ENCODE measurements at regions not wholly inside any gene's neighbourhood (a gene's known extent, or its start where the extent isn't known, plus 50 kb on each side); places are given as distances from the start of the nearest gene placed in this dataset.
"Not testable (repeated sequence)": the region's sequence is repeated elsewhere in the genome, so short reads cannot be mapped to it uniquely, and the experiment has no call there.

DNA sequence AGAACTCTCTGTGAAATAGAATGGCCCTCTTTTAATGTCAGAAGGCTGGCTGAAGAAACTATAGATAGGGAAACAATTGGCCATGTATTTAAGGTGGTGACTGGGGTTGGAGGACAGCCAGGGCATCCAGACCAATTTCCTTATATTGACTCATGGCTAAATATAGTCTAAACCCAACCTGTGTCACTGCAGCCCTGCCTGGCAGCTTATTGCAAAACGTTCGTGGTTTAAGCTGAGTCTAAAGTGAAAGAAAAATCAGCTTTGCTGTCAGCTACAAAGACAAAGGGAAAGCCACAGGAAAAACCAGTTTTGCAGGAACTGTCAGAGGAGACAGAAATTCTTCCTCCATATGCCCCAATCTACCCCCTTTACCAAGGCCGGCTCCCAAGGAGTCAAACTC lies 902.8 kb upstream of the NDST4 start:
- DNase-seq (ENCODE audit: low spot score) = no peak

DNA sequence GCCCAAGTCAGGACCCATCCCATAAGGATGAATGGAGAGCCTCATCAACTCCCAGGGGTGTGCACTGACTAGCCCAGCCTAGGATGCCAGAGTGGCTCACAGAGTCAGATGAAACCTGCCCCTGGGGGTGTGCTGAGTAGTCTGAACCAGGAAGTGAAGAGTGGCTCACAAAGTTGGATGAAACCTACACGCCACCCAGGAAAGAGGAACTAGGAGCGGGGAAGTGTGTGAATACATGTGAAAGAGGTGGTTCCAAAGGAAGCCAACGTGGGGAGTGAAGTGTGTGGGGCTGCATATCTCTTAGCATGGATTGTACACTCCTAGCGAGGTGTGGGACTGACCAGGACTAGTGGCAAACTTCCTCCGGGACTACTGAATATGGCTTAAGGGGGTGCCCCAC lies 902.1 kb upstream of the NDST4 start:
- DNase-seq (ENCODE audit: low spot score) = no peak

DNA sequence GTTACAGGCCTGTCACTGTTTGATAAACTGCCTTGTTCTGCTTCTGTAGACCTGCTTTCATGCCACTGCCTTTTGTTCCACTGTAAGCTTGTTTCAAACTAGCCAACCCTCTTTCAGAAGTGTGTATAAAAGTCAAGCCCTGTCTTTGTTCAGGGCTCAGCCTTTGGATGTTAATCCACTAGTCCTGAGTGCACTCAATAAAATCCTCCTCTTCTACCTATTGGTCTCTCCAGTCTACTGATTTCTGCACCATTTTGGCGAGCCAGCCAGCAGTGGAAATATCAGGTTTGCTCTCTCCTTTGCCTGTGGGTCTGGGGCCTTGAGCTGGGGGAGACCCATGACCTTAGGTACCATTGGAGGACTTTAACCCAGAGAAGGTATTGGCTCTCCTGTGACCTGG lies 901.6 kb upstream of the NDST4 start:
- DNase-seq (ENCODE audit: low spot score) = no peak

DNA sequence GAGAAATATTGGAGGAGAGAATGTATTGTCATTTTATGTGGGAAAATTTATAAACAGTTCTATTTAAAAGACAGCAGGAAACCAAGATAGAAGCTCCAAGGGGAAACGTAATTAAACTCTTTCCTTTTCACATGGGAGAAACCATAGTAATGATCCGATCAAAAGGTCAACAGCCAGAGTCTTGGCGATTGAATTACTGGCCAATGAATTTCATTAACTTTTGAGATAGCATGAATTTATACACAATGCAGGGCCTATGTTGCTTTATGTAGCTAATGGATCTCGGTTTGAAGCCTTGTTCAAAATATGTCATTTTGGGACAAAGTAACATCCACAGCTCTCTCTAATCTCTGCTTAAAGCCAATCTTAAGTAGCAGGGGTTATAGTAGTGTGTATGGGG lies 897.5 kb upstream of the NDST4 start:
- DNase-seq (ENCODE audit: low spot score) = no peak

DNA sequence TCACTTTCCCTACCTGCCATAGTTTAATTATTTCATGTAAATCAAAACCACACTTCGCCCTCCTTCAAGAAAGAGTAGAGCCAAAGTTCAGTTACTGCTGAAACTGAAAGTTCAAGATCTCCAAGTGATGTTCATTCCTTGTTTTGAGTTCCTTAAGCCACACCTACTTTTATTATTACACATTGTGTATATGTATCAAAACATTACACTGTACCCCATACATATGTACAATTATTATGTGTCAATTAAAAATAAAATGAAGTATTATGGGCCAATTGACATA lies 892.3 kb upstream of the NDST4 start:
- no peak for DNase-seq (ENCODE audit: low spot score)

DNA sequence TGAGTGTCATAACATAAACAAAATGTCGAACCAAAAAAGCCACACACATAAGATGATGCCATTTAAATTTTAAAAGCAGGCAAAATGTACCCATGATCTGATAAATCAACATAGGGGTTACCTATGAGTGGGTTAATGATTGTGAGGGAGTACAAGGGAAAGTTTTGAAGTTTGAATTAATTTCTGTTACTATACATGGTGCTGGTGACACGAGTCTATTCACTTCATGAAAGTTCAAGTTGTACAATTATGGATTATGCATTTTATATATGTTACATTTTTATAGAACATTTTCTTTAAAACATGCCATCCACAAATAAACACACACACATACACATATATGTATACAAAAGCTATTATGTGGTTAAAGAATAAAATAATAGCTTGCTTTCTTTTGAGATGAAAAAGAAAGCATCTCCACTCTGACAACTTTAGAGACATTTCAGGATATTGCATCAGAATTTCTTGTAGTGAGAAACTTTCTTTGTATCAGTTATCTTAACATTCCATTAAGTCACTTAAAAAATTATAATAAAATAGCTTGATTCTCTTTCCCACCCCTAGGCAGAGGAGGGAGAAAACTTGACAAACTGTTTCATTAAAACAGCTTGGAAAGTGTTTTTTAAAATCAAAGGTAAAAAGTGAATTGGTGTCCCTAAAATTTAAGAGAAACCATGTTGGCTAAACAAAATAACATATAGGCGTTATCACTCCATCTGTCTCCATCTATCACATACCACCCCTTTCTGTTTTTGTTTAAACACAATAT lies 891.8 kb upstream of the NDST4 start:
- DNase-seq (ENCODE audit: low spot score) = no peak

DNA sequence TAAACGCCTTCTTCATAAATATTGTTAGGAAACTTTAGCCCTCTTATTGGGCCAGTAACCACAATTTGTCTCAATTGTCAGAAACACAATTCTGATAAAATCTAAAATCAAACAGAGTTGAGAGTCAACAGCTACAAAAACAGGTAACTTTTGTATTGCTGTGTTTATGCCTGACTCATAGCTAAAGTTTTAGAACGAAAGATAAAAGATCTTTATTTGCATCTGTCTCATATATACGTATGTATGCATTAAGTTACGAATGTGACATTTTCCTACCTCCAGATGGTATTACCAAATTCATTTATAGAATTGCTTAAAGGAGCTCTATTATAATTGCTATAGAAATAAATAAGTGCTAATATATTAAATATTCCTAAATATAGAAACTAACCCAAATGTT lies 887.9 kb upstream of the NDST4 start:
- no peak for DNase-seq (ENCODE audit: low spot score)

DNA sequence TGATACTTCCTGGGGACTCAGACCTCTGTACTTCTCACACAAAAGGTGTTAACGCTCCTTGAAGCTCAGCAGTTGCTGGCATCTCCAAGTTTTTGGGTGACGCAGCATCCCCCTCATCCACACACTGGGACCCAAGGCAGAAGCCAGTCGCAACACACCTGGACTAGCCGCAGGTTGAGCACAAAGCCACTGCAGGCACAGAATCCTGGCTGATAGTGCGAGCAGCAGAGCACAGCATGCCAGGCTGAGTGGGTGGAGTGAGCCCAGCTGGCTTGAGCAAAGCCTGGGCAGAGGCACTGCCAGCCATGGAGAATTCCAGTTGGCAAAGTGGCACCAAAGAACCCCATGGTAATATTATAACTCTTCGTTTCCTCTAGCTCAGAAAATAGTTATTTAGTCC lies 873.2 kb upstream of the NDST4 start:
- DNase-seq (ENCODE audit: low spot score) = no peak

DNA sequence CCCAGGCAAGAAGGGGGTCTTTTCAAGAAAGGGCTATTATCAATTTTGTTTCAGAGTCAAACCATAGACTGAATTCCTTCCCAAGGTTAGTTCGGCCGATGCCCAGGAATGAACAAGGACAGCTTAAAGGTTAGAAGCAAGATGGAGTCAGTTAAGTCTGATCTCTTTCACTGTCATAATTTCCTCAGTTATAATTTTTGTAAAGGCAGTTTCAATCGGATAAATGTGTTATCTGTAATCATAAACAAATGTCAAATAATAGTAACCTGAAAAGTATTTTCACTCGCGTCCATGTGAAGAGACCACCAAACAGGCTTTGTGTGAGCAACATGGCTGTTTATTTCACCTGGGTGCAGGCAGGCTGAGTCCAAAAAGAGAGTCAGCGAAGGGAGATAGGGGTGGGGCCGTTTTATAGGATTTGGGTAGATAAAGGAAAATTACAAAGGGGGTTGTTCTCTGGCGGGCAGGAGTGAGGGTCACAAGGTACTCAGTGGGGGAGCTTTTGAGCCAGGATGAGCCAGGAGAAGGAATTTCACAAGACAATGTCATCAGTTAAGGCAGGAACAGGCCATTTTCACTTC lies 862.1 kb upstream of the NDST4 start:
- DNase-seq (ENCODE audit: low spot score) = not testable (repeated sequence)

DNA sequence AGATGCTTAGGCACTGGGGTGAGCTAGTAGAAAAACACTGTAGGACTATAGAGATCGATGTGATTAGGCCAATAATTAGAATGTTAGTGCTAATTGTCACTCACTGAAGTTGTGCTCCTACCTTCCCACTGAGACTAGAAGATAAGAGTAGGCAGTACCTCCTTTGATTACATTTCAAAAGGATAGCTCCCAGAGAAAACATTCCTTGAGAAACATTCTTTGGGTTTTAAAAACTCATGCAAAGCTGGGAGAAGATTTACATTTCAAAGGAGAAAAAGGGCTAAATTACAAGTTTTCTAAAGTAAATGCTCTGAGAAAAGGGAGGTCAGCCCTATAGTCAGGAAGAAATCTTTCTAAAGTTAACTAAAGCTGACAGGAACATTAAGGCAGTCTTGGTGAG lies 860.3 kb upstream of the NDST4 start:
- no peak for DNase-seq (ENCODE audit: low spot score)

DNA sequence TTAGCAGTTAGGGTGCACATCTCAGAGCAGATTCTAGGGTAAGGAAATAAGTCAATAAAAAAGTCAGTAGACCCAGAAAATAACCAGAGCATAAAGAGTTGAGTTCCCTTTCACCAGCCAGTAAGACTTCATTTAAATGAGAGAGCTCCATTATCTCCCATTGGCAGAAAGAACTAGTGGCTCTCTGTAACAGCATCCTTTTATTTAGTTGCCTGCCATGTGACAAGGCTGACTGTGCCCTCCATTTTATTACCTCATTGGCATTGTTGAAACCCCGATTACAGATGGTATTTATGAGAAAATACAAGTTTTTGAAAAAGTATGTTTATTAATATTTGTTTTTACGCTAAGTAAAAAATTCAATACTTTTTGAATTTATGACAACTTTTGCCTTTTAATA lies 859.5 kb upstream of the NDST4 start:
- no peak for DNase-seq (ENCODE audit: low spot score)

DNA sequence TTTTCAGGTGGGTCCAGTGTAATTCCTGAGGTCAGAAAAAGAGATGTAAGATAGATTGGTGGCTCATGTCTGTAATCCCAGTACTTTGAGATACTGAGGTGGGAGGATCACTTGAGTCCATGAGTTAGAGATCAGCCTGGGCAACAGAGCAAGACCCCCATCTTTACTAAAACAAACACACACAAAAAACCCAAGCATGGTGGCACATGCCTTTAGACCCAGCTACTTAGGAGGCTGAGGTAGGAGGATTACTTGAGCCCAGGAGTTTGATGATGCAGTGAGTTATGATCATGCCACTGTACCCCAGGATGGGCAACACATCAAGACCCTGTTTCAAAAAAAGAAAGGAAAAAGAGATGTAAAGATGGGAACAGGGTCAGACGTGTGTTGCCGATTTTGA lies 857.4 kb upstream of the NDST4 start:
- DNase-seq (ENCODE audit: low spot score) = no peak

DNA sequence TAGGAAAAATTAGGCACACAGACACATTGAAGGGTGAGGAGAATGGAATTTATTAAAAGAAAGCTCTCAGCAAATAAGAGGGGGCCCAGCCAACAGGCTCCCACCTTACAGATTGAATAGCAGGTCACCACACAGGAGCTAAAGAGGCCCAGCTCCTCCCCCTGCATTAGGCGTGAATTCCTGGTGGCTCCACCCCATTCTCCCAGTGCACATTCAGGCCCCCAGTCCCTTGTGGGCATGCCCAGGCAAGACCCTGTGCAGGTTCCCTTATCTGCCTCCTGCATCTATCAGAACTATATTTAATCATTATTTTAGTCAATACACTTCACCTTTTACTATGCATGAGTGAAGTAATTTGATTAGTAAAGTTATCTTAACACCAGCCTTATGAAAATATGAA lies 856.3 kb upstream of the NDST4 start:
- DNase-seq (ENCODE audit: low spot score) = no peak

DNA sequence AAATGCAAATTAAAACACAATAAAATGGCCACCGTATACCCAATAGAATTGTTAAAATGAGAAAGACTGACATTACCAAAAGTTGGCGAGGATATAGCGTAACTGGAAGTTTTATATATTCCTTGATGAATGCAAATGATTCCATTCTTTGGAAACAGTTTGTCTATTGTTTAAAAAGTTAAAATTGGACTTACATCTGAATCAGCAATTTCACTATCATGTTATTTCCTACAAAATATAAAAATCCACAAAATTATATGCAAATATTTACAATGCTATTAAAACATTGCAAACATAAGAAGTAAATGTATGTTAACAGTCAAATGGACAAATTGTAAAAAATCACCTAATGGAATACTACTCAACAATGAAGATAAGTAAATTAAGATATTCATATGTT lies 852.2 kb upstream of the NDST4 start:
- no peak for DNase-seq (ENCODE audit: low spot score)

DNA sequence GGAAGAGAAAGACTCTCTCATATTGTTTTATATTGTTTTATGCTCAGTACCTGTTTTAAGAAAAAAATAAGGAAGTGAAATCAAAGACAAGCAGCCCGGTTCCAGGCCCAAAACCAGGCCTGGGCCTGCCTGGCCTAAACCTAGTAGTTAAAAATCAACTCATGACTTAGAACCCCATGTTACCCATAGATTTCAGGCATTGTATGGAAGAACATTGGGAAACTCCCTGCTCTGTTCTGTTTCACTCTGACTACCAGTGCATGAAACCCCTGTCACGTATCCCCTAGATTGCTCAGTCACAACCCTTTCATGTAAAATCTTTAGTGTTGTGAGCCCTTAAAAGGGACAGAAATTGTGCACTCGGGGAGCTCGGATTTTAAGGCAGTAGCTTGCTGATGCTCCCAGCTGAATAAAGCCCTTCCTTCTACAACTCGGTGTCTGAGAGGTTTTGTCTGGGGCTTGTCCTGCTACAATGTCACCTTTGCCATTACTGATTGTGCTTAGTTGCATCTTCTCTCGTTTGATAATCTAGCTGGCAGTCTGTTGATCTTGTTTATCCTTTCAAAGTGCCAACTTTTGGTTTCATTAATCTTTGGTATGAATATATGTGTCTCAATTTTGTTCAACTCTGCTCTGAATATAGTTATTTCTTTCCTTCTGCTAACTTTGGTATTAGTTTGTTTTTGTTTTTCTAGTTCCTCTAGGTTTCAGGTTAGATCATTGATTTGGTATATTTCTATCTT lies 842.8 kb upstream of the NDST4 start:
- DNase-seq (ENCODE audit: low spot score) = not testable (repeated sequence)

DNA sequence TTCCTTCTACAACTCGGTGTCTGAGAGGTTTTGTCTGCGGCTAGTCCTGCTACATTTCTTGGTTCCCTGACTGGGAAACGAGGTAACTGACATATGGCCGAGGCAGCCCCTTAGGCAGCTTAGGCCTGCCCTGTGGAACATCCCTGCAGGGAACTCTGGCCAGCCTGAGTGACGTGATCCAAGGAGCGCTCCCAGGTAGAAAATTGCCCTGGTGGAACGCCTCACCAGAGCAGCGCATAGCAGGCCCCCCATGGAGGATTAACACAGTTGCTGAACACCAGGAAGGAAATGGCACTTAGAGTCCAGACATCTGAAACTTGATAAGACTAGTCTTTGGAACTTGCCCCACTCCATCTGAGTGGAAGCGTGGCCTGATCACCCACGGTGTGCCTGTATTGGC lies 837.4 kb upstream of the NDST4 start:
- no peak for DNase-seq (ENCODE audit: low spot score)

DNA sequence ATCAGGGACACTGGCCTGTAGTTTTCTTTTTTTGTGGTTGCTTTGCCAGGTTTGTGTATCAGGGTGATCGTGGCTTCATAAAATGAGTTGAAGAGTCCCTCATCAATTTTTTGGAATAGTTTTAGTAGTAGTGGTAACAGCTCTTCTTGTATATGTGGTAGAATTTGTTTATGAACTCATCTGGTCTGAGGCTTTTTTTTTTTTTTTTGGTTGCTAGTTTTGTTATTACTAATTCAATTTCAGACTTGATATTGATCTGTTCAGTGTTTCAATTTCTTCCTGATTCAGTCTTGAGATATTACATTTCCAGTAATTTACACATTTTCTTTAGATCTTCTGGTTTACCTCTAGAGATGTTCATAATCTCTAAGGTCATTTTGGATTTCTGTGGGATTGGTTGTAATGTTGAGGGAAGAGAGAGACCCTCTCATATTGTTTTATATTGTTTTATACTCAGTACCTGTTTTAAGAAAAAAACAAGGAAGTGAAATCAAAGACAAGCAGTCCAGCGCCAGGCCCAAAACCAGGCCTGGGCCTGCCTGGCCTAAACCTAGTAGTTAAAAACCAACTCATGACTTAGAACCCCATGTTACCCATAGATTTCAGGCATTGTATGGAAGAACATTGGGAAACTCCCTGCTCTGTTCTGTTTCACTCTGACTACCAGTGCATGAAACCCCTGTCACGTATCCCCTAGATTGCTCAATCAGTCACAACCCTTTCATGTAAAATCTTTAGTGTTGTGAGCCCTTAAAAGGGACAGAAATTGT lies 836.7 kb upstream of the NDST4 start:
- not testable (repeated sequence) for DNase-seq (ENCODE audit: low spot score)

DNA sequence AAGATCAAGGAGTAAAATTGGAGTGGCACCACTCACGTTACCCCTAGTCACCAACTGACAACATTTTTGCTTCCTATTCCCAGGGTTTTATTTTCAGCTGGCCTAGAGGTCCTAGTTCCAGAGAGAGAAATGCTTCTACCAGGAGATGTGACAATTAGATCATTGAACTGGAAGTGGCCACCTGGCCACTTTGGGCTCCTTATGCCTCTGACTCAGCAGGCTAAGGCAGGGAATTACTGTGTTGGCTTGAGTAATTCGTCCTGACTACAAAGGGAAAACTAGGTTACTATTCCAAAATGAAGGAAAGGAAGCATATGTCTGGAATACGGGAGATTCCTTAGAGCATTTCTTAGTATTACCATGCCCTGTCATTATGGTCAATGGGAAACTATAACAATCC lies 831.6 kb upstream of the NDST4 start:
- no peak for DNase-seq (ENCODE audit: low spot score)

DNA sequence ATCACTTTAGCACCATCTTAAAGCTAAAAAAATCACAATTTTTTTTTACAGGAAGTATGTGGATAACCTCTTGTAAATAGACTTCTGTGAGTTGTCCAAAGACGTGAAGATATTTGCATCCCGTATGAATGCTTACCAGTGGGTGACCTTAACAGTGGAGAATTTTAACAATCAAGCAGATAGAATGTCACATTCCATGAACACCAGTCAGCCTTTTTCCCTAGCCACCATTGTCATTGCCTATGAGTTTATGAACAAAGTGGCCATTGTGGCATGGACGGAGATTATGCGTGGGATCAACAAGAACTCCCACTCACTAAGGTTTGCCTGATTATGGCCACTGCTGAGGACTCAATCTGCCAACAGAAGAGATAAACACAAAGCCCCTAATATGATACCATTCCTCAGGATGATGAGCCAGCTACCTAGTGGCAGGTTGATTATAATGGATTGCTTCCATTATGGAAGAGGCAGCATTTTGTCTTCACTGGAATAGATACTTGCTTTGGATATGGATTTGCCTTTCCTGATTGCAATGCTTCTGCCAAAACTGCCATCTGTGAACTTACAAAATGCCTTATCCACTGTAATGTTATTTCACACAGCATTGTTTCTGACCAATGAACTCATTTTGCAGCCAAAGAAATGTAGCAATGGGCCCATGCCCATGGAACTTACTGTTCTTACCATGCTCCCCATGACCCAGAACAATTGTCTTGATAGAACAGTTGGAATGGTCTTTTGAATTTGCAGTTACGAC lies 830.9 kb upstream of the NDST4 start:
- DNase-seq (ENCODE audit: low spot score) = no peak

DNA sequence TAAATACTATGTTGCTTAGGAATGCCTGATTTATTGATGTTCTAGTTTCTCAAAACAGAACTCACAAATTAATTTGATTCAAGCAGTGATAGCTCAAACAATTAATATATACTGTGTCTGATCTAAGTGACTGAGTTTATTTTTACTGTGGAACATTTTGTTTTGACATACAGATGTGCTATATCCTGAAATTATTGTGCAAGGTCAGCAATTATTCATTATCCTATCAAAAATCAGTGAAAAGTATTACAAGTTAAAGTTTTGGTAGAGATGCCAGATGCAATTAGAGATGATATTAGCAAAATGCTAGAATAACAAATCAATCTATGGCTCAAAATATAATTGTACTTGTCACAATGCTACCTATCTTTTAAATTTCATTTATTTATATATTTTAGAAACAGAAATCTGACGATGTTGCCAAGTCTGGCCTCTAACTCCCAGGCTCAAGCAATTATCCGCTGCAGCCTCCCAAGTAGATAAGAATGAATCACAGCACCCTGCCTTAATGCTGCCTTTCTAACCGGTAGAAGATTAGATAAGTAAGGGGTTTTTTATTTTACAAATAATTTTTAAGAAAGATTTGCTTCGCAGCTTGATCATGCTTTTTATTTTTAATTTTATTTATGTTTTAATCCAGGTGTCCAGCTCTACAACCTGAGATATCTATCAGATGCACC lies 825.5 kb upstream of the NDST4 start:
- DNase-seq (ENCODE audit: low spot score) = no peak

DNA sequence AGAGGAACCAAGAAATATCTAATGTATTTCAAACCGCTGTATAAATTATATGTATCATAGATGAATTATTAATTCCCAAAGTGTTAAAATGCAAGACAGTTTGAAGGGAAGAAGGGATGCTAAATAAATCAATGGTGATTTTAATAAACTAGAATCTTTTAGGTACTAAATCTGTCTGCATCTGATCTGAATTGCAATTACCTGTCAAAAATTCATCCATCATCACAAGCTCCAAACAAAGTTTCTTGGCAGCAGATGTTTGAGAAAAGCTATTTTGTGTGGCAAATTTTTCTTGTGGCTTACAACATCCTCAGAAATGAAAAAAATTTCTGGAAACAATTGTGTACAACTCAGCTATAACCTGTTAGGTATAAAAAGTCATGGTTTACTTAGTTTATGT lies 816.0 kb upstream of the NDST4 start:
- DNase-seq (ENCODE audit: low spot score) = no peak

DNA sequence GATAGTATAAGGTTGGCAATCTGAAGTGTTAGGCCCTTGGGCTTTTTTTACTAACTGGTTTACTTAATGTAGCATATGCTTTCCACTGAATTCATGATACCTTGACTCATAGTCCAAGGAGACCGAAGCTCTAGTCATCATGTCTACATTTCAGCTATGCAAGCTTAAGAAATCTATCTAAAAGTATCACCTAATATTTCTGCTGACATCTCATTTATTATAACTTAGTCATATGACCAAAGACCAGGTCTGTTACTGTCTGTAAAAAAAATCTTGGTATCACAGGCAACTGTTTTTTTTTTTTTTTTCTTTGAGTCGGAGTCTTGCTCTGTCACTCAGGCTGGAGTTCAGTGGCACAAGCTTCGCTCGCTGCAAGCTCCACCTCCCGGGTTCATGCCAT lies 814.0 kb upstream of the NDST4 start:
- no peak for DNase-seq (ENCODE audit: low spot score)
